ENCODE measurements at regions not wholly inside any gene's neighbourhood (a gene's known extent, or its start where the extent isn't known, plus 50 kb on each side); places are given as distances from the start of the nearest gene placed in this dataset.
"Not testable (repeated sequence)": the region's sequence is repeated elsewhere in the genome, so short reads cannot be mapped to it uniquely, and the experiment has no call there.

GRCh38 chr13:63821785-63822184, 2406.1 kb upstream of the PCDH20 start:
- TF ChIP-seq POLR2A (IDR thresholded peaks at IDR 0.05; ENCODE audit: low read depth, low read length); CTCF (conservative IDR thresholded peaks at IDR 0.05; ENCODE audit: low read depth, low read length); RFX5 (IDR thresholded peaks at IDR 0.05; ENCODE audit: low read depth, low read length); SMC3 (IDR thresholded peaks at IDR 0.05; ENCODE audit: low read depth, low read length): not testable (repeated sequence)
- TF ChIP-seq, protein P1, sequence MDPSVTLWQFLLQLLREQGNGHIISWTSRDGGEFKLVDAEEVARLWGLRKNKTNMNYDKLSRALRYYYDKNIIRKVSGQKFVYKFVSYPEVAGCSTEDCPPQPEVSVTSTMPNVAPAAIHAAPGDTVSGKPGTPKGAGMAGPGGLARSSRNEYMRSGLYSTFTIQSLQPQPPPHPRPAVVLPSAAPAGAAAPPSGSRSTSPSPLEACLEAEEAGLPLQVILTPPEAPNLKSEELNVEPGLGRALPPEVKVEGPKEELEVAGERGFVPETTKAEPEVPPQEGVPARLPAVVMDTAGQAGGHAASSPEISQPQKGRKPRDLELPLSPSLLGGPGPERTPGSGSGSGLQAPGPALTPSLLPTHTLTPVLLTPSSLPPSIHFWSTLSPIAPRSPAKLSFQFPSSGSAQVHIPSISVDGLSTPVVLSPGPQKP (IDR thresholded peaks at IDR 0.05; ENCODE audit: borderline replicate concordance, low read depth, low read length): not testable (repeated sequence)
- TF ChIP-seq, protein P2, sequence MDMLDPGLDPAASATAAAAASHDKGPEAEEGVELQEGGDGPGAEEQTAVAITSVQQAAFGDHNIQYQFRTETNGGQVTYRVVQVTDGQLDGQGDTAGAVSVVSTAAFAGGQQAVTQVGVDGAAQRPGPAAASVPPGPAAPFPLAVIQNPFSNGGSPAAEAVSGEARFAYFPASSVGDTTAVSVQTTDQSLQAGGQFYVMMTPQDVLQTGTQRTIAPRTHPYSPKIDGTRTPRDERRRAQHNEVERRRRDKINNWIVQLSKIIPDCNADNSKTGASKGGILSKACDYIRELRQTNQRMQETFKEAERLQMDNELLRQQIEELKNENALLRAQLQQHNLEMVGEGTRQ (IDR thresholded peaks at IDR 0.05; ENCODE audit: low read depth, low read length): not testable (repeated sequence)
